ENCODE measurements at regions not wholly inside any gene's neighbourhood (a gene's known extent, or its start where the extent isn't known, plus 50 kb on each side); places are given as distances from the start of the nearest gene placed in this dataset.
"Not testable (repeated sequence)": the region's sequence is repeated elsewhere in the genome, so short reads cannot be mapped to it uniquely, and the experiment has no call there.

DNA sequence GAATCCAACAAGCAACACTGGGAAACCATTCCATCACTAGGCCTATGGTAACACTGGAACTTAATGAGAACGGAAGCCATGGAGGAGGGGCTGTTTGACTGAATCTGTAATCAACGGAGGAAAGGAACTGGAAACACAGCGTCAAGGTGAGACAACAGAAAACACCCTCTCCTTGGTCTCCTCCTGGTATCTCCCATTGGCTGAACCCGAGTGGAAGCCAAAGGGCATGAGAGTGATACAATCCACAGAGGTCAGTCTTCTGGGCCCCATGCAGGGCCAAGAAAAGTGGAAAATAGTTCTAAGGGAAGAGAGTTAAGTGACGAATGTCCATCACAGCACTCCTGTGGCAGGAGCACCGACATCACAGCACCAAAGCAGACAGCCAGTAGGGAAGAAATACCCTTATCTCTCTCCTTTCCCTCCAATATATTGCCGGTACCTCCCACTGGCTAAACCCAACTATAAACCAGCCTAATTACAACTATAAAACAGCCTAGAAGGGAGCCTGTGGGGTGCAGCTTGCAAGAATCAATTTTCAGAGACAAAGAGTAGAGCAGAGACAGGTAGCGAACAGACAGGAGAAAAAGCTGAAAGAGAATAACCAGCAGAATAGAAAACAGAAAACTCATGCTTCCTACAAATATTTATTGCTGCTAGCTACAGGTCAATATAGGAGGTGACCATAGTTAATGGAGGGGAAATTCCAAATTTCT, 107.4 kb upstream of the IFNE start:
- no peak for DNase-seq
- intact Hi-C loops (cut with DNase I): no loop called here
- ATAC-seq (ENCODE audit: poor library complexity): no peak

DNA sequence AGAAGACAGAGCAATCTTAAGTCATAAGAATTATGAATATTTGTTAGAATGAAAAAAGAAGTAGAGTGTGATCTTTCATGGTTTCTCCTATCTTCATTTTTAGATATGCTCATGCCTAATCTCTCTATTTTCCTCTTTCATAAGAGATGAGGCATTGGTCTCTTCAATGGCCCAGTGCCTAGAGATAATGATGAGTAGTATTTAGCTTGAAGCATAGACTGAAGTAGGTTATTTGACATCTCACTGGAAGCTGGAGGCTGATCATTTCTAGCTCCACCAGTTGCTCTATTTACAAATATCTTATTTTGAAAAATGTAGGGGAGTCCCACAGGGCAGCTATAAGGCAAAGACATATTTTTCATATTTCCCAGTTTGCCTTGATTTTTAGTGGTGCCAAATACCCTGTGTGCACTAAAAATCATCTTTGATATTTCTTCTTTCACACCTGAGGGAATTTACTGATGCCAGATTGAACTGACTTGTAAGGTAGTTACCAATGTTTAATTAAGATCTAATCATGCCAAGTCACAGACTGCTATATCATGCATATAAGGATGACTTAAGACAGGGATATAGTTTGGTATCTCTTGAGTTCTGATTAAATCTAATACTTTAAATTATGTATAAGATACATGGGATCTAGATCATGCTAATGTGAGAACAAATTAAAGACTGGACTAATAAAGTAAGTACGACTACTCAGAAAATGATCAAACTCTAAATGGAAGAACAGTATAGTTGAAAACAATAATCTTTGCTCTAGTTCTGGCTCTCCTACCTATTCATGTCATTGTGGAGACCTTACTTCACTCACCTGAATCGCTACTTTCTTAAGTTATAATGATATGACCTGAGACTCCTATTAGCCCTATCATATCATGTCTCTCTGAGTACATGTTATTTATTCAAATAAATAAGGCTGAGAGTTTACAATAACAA, 108.2 kb upstream of the IFNE start:
- ATAC-seq (ENCODE audit: poor library complexity) (no peak), DNase-seq (no peak)
- intact Hi-C loops (cut with DNase I): no loop called here

DNA sequence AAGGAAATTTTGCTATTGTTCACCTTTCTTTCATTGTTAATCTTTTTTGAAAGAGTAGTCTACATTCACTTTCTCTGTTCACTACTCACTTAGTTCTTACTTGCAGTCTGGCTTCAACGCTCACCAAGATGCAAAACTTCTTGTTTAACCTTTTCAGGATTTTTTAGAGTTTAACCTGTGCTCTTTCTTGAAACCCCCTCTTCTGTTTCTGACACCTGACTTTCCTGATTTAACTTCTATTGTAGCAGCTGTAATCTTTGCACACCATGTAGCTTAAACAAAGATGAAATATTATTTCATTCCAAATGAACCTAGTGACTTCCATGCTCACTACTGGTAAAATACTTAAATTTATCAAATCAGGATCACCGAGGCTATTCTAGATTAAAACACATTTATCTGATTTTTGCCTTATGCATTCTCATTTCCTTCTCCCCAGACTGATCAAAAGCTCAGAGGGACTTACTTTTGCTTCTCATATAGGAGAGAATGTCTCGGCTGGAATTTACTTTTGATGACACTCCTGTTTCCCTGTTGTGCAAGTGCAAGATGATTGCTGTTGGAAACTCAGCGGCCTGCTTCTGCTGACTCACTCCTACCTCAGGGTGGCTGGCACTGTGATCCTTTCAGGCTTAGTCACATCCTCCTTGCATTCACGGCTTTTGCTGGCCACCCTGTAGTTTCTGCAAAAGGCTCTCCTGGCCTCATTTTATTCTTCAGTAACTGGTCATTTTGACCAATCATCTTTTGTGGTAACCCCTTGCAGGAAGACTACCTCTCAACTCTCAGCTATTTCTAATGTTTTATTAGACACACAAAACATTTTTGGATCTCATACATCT, 109.3 kb upstream of the IFNE start:
- ATAC-seq (ENCODE audit: poor library complexity): no peak
- DNase-seq: peak; percentile 49
- intact Hi-C loops (cut with DNase I): no loop called here

DNA sequence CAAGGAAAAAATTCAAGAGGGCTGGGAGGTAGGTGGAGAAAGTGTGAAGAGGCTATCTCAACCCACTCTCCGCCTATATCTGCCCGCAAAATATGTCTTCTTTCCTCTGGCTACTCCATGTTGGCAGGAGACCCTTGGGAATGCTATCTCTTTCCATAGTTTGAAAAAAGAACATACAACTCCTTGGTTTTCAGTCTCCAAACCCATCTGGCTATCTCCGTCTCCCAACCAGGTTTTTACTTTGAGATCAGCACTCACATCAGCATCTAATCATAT, 109.9 kb upstream of the IFNE start:
- DNase-seq (no peak), ATAC-seq (ENCODE audit: poor library complexity) (no peak)
- intact Hi-C loops (cut with DNase I): no loop called here

DNA sequence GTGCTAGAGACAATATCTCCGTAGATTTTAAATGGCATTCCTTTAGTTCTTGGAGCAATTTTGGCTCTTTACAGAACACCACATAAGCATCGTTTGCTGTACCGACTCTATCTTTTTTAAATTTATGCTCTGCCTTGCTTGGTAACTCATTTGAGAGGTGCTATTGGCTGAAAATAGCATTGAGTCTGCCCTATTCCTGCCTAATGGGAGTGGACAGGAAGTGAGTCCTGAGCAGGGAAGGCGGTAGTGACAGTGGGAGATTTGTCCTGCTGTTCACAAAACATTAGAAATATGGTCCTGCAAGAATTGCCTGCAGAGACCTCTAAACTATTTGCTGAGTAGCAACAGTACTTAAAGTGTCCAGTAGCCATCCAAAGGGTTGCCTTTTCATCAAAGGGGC, 115.2 kb upstream of the IFNE start:
- no peak for ATAC-seq (ENCODE audit: poor library complexity)
- intact Hi-C loops (cut with DNase I): no loop called here
- no peak for DNase-seq

DNA sequence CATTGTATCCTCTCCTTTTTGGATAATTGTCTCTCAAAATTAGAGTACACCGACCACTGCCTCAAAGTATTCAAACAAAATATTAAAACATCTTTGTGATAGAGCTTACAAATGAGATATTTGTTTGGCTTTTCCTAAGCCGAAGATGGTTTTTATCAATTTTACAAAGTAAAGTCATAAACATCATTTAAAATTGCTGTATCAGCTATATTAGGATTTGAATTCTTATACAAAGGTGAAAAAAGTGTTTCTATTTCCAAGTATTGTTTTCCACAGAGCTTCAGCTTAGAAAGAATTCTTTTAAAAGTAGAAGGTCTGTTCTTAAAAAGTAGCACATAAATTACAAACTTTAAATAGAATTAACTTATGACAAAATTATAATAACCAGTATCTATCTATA, 116.6 kb upstream of the IFNE start:
- DNase-seq (no peak), ATAC-seq (ENCODE audit: poor library complexity) (no peak)
- intact Hi-C loops (cut with DNase I): no loop called here

DNA sequence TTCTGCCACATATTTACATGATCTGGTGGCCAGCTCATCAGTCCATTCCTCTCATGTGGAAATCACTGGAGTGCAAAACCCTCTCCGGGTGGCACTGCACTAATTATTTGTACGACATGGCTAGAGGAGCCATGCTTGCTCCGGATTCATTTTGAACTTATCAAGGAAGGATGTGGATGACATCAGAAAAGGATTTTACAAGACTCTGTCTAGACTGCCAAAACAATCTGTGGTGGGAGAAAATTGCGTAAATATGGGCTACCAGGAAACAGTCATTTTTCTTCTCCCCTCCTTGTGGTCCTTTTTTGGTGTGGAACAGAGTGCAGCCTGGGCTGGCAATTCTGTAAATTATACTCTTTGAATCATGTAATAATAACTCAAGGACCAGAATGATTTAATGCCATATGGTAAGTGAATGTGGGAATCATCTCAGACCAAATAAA, 123.4 kb upstream of the IFNE start:
- DNase-seq (no peak), ATAC-seq (ENCODE audit: poor library complexity) (no peak)
- intact Hi-C loops (cut with DNase I): no loop called here

DNA sequence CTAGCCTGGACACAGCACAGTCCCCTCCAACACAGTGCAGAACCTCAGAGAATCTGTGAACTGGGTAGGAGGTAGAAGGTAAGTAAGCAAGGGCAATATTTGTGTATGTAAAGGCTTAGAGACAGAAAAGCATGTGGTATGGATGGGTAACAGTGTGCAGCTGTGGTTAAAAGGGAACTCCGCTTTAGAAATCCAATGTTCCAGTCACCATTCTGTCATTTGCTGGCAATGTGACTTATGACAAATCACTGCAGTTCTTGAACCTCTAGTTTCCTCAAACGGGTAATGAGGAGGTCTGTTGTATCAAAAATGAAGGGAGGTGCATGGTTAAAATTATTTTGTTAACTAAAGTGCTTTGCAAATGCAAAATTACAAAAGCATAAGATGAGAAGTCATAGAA, 125.5 kb upstream of the IFNE start:
- ATAC-seq (ENCODE audit: poor library complexity) (no peak), DNase-seq (no peak)
- intact Hi-C loops (cut with DNase I): no loop called here

DNA sequence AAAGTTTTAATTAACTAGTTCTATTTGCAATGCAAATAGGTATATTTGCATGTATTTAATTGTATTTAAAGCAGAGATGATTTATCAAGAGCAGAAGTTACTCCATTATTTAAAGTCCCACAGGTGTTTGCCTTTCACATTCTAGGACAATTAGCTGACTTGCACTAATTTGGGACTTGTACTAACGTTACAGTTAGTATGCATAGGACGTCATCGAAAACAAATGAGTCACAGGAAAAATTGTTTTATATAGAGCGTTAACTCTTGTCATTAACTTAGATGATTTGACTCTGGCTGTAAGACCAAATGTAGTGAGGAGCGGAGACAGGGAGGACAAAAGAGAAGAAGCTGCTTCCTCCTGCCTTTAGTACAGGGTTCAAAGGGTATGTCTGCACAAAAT, 126.1 kb upstream of the IFNE start:
- ATAC-seq (ENCODE audit: poor library complexity): no peak
- no peak for DNase-seq
- intact Hi-C loops (cut with DNase I): no loop called here

DNA sequence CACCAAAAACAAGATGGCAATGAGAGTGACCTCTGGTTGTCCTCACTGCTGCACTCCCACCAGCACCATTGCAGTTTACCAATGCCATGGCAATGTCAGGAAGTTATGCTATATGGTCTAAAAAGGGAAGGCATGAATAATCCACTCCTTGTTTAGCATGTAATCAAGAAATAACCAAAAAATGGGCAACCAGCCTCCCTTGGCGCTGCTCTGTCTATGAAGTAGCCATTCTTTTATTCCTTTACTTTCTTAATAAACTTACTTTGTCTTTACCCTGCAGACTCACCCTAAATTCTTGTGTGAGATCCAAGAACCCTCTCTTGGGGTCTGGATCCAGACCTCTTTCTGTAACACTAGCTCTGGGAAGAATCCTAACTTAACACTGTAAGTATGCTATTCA, 127.4 kb upstream of the IFNE start:
- DNase-seq (no peak), ATAC-seq (ENCODE audit: poor library complexity) (no peak)
- intact Hi-C loops (cut with DNase I): no loop called here

DNA sequence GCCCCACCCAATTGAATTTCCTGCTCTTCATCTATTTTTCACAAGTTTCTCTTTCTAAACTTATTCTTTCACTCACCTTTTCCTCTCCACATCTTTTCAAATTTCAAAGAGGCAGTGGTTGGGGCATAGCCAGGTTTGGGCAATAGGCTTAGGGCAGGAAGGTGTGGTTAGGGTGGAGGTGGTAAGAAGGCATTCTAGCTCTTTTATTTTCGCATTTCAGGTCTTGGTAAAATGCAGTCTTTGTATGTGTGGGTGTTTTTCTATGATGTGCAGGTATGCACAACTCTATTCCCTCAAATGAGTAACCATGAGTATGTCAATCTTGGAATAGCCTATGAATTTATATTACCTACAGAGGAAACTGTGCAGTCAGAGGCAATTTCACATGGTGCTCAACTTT, 129.8 kb upstream of the IFNE start:
- no peak for ATAC-seq (ENCODE audit: poor library complexity)
- DNase-seq: no peak
- intact Hi-C loops (cut with DNase I): no loop called here

DNA sequence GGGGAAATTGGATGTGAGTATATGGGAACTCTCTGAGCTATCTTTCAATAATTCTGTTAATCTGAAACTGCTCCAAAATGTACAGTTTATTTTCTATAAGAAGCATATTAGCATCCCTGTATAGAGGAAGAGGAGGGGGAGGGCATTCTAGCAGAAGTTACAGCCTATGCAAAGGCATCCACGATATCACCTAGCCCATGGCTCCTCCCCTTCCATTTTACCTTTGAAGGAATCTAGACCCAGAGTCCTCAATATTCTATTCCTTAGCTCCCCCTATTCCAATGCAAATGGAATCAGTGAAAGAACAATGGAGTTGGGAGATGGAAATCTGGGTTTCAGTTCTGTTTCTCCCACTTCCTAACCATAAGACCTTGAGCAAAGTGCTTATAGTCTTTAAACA, 132.9 kb upstream of the IFNE start:
- no peak for ATAC-seq (ENCODE audit: poor library complexity)
- intact Hi-C loops (cut with DNase I): no loop called here
- DNase-seq: no peak

DNA sequence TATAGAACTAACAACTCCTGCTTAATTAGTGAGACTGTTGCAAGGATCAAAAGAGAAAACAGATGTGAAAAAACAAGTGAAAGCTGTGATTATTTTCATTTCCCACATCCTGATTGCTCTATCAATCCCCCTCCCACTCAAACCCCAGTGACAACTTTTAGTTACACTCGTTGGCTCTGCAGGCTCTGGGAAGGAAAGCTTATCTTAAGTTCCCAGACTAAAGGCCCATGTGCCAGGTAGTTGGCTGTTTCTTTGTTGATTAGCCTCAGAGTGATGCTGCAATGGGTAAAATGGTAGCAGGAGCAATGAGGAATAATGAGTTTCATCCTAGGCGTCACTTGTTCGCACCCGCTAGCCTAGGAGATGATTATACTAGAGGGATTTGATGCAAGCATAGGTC, 133.3 kb upstream of the IFNE start:
- DNase-seq (no peak), ATAC-seq (ENCODE audit: poor library complexity) (no peak)
- intact Hi-C loops (cut with DNase I): no loop called here

DNA sequence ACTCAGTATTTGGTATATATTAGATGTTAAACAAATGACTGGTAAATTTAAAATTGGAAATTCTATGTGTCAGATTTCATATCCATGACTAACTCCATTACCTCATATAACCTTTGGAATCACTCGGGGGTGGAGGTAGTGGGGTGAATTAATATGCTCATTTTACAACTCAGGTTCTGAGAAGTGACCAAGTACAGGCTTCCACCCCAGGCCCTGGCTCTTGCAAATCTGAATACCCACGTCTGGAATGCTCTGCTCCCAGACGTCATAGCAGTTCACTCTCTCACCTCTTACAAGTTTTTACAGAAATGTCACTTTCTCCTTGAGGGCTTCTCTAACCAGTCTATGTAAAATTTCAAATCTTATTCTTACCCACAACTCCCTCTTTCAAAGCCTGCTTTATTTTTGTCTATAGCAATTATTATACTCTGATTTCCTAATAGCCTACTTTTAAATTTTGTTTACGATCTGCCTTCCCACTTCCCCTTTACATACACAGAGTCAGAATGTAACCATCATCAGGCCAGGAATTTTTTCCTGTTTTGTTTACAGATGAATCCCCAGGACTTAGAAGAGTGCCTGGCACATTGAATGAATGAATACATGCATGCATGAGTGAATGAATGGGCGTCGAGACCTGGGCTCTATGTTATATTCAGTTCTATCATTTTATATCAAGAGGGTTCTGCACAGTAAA, 134.1 kb upstream of the IFNE start:
- DNase-seq (no peak), ATAC-seq (ENCODE audit: poor library complexity) (no peak)
- intact Hi-C loops (cut with DNase I): no loop called here

DNA sequence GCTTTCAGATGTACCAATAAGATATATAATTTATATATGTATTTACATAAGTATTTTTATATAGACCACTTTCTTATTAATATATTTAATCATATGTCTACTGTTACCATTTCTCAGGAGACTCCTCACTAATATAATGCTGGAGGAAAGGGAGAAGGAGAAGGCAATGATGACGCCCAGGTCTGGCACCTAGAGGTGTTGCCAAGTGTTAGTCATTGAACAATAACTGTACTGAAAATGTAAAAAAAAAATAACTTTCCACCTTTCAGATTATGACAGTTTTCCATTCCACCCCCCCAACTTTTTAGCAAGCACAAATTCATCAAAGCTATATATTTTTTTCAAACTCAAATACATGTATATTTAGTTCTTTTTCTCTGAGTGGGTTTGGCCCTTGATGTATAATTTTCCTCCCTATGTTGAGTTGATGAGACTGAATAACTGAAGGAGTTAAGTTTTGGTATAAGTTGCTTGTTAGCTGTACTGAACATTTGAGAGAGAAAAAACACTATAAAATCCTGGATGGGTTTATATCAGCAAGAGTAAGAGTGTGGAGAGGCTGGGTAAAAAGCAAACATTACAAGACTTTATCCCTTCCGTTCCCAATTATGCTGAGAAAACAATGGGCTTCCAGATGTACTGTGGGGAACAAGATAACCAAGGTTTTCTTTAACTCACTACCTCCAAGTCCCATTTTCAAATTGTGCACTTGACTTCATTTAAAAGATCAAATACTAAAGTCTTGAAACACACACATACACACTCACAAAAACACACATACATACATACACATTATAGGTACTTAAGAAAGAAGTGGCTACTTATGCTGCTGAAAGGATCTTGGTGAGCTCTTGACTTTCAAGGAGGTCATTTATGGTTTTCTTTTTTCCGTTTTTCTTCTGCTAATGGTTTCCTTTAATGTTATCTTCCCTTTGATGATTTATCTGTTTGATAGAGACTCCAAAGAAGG, 142.8 kb upstream of the IFNE start:
- intact Hi-C loops (cut with DNase I): no loop called here
- ATAC-seq (ENCODE audit: poor library complexity) (no peak), DNase-seq (no peak)

DNA sequence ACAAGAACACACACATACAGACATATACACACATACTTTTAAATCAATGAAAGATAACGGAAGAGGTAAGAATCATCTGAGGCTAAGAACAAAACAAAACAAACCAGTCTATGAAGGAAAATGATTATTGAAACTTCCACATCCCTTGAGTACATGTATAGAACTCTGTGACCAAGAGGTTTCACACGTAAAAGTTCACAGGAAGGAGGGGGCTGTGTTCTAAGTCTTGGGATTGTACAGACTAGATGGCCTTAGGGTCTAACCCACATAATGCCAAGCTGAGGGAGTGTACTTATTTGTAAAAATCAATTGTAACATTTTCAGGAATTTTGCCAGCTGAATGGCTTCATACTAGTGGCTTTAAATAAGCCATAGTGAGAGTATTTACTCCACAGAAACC, 144.4 kb upstream of the IFNE start:
- ATAC-seq (ENCODE audit: poor library complexity) (no peak), DNase-seq (no peak)
- intact Hi-C loops (cut with DNase I): no loop called here

DNA sequence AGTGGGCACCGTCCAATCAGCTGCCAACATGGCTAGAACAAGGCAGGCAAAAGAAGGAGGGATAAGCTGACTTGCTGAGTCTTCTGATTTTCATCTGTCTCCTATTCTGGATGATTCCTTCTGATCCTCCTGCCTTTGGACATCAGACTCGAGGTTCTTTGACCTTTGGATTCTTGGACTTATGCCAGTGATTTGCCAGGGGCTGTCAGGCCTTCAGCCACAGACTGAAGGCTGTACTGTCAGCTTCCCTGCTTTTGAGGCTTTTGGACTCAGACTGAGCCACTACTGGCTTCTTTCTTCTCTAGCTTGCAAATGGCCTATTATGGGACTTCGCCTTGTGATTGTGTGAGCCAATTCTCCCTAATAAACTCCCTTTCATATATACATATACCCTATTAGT, 146.8 kb upstream of the IFNE start:
- DNase-seq; intact Hi-C loops (cut with DNase I); ATAC-seq (ENCODE audit: poor library complexity): not testable (repeated sequence)

DNA sequence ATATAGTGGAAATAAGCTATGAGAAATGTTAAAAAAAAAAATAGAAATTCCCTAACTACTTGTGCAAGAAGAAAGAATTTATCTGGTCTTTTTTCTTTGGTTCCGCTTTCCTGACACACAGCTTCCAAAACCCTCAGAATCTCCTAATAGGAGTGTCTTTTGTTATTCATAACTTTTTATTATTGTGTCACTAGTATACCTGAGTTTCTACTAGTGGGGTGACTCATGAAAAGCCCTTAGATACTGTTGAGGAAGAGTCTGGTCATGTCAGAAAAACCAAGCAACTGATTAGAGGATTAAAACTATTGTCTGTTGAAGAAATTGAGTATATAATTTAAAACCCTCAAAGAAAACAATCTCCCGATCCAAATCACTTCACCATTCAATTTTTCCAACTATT, 152.8 kb upstream of the IFNE start:
- intact Hi-C loops (cut with DNase I): no loop called here
- DNase-seq: no peak
- no peak for ATAC-seq (ENCODE audit: poor library complexity)
